Thyroid gland (tissue), 4 donors: ENCODE measurements at regions not wholly inside any gene's neighbourhood (a gene's known extent, or its start where the extent isn't known, plus 50 kb on each side); places are given as distances from the start of the nearest gene placed in this dataset.

Experiments used
- POLR2A ChIP-seq, 2 donors: fragments of 450-650 bp; IDR thresholded peaks; one replicate each; pipeline ENCODE4 v1.6.1; 2017; ENCODE audit warnings: antibody characterized with exemption in 2 of 2, mild to moderate bottlenecking in 2 of 2, moderate library complexity in 1 of 2
- TF ChIP-seq, protein P1 (sequence below), 6 experiments: fragments of 200-600 bp in 3 of 6; fragments of 450-650 bp in 3 of 6; sonication (generic) in 3 of 6; IDR thresholded peaks; one replicate each; pipeline ENCODE4 v1.5.1; 2016 to 2019; ENCODE audit warnings: antibody characterized with exemption in 6 of 6, mild to moderate bottlenecking in 2 of 6, inconsistent platforms in 1 of 6, moderate library complexity in 1 of 6

- no peak for TF ChIP-seq POLR2A (IDR thresholded peaks at IDR 0.05)
- TF ChIP-seq, protein P1, sequence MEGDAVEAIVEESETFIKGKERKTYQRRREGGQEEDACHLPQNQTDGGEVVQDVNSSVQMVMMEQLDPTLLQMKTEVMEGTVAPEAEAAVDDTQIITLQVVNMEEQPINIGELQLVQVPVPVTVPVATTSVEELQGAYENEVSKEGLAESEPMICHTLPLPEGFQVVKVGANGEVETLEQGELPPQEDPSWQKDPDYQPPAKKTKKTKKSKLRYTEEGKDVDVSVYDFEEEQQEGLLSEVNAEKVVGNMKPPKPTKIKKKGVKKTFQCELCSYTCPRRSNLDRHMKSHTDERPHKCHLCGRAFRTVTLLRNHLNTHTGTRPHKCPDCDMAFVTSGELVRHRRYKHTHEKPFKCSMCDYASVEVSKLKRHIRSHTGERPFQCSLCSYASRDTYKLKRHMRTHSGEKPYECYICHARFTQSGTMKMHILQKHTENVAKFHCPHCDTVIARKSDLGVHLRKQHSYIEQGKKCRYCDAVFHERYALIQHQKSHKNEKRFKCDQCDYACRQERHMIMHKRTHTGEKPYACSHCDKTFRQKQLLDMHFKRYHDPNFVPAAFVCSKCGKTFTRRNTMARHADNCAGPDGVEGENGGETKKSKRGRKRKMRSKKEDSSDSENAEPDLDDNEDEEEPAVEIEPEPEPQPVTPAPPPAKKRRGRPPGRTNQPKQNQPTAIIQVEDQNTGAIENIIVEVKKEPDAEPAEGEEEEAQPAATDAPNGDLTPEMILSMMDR (IDR thresholded peaks at IDR 0.05): no peak
Observed at GRCh38 chr11:101816613-101817012, 98.2 kb upstream of the CEP126 start.
